ENCODE measurements at regions not wholly inside any gene's neighbourhood (a gene's known extent, or its start where the extent isn't known, plus 50 kb on each side); places are given as distances from the start of the nearest gene placed in this dataset.

GRCh38 chr13:108534728-108535127 is 94.7 kb upstream of the MYO16 start:
- no peak for DNase-seq

GRCh38 chr13:108549934-108550333 is 79.5 kb upstream of the MYO16 start:
- no peak for DNase-seq

- no peak for DNase-seq
Observed at GRCh38 chr13:108551674-108552073, 77.7 kb upstream of the MYO16 start.

GRCh38 chr13:108558489-108558888 is 70.9 kb upstream of the MYO16 start:
- DNase-seq: no peak

GRCh38 chr13:108560093-108560492 is 69.3 kb upstream of the MYO16 start:
- no peak for DNase-seq

- DNase-seq: no peak
Observed at GRCh38 chr13:108561149-108561548, 68.3 kb upstream of the MYO16 start.

GRCh38 chr13:108566413-108567170 is 62.8 kb upstream of the MYO16 start:
- no peak for DNase-seq

GRCh38 chr13:108572782-108573211 is 56.6 kb upstream of the MYO16 start:
- no peak for DNase-seq

- DNase-seq: no peak
Observed at GRCh38 chr13:108573455-108573854, 56.0 kb upstream of the MYO16 start.

GRCh38 chr13:108574856-108575255 is 54.6 kb upstream of the MYO16 start:
- DNase-seq: no peak

- DNase-seq: no peak
Observed at GRCh38 chr13:108575430-108575829, 54.0 kb upstream of the MYO16 start.
